MM.1S (cell line): ENCODE measurements at regions not wholly inside any gene's neighbourhood (a gene's known extent, or its start where the extent isn't known, plus 50 kb on each side); places are given as distances from the start of the nearest gene placed in this dataset.

Experiments
- CTCF ChIP-seq: fragments of 300-600 bp; sonication (generic); IDR thresholded peaks from 2 replicates; pipeline ENCODE4 v1.5.1; 2016; ENCODE audit warnings: antibody characterized with exemption, low read length, mixed read lengths
- EZH2 ChIP-seq: fragments of 300-600 bp; sonication (generic); optimal IDR thresholded peaks from 2 replicates; pipeline ENCODE3; 2017; ENCODE audit warnings: low read depth, mild to moderate bottlenecking, antibody characterized with exemption, low read length, mixed read lengths
- EZH2phosphoT487 ChIP-seq: fragments of 300-600 bp; sonication (generic); IDR thresholded peaks from 2 replicates; pipeline ENCODE4 v1.6.1; 2018; ENCODE audit warnings: antibody characterized with exemption, low read length

GRCh38 chr16:25390761-25391160 is 133.1 kb upstream of the ZKSCAN2 start:
- no peak for TF ChIP-seq EZH2
- no peak for TF ChIP-seq CTCF
- TF ChIP-seq EZH2phosphoT487 = no peak
